NCI-H2107 treated with DMSO at 0.1 percent for 48 hours (cell line): ENCODE measurements at regions not wholly inside any gene's neighbourhood (a gene's known extent, or its start where the extent isn't known, plus 50 kb on each side); places are given as distances from the start of the nearest gene placed in this dataset.
"Not testable (repeated sequence)": the region's sequence is repeated elsewhere in the genome, so short reads cannot be mapped to it uniquely, and the experiment has no call there.

Experiments
- DNase-seq: peaks from one replicate; lab custom pipeline; 2025; ENCODE audit not compliant: unreplicated experiment; lab: John Stamatoyannopoulos, UW

DNA sequence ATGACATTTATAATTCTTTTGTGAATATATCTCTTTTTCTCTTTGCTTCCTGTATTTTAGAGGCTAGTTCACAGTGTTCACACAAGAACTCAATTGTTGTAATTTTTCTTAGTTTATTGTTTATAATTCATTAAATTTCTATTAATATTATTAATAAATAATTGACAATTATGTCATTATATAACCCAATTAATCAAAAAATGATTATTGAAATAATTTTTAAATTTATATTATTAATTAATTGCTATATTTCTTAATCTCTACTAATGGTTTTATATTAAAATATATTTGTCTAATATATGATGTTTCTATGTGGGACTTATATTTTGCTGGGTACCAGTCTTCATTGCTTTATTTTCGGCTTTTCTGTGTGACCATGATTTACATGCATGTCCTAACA, 618.4 kb downstream of the CDH9 start:
- no peak for DNase-seq

GRCh38 chr5:26416911-26417310, 621.5 kb downstream of the CDH9 start:
- no peak for DNase-seq

GRCh38 chr5:26415987-26416779, 622.2 kb downstream of the CDH9 start:
- no peak for DNase-seq

- no peak for DNase-seq
These were observed 647.8 kb downstream of the CDH9 start for GRCh38 chr5:26390608-26391007.

GRCh38 chr5:26388976-26389375, 649.4 kb downstream of the CDH9 start:
- no peak for DNase-seq

GRCh38 chr5:26386532-26386931, 651.9 kb downstream of the CDH9 start:
- DNase-seq = no peak

DNA sequence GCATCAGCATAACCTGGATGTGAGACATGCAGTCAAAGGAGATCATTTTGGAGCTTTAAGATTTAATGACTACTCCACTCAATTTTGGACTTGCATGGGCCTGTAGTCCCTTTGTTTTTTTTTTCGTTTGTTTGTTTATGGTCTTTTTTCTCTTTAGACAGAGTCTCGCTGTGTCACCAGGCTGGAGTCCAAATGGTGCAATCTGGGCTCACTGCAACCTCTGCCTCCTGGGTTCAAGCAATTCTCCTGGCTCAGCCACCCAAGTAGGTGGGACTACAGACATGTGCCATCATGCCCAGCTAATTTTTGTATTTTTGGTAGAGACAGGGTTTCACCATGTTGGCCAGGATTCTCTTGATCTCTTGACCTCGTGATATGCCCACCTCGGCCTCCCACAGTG, 673.8 kb downstream of the CDH9 start:
- DNase-seq = not testable (repeated sequence)

GRCh38 chr5:26343801-26344325, 694.5 kb downstream of the CDH9 start:
- no peak for DNase-seq

DNA sequence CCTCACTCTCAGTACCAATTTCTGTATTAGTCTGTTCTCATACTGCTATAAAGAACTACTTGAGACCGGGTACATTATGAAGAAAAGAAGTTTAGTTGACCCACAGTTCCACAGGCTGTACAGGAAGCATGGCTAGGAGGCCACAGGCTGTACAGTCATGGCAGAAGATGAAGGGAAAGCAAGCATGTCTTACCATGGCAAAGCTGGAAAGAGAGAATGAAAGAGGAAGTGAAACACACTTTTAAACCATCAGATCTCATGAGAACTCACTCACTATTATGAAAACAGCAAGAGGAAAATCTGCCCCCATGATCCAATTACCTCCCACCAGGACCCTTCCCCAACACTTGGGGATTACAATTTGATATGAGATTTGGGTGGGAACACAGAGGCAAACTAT, 698.8 kb downstream of the CDH9 start:
- no peak for DNase-seq

- DNase-seq = peak; percentile 24
These were observed 708.7 kb downstream of the CDH9 start for GRCh38 chr5:26329562-26330189.

GRCh38 chr5:26326153-26326759, 712.1 kb downstream of the CDH9 start:
- no peak for DNase-seq

DNA sequence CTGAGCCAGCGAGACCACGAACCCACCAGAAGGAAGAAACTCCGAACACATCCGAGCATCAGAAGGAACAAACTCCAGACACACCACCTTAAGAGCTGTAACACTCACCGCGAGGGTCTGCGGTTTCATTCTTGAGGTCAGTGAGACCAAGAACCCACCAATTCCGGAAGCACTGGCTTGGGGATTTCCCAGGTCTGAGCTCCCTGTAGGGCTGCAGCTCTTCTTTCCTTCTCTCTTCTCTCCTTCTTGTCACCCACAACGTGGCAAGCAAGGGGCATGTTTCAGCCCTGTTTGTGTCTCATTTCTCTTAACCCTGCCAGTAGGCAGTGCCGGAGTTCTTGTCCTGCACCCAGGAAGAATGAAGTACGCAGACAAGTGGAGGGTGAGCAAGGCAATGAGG, 713.0 kb downstream of the CDH9 start:
- DNase-seq = not testable (repeated sequence)

DNA sequence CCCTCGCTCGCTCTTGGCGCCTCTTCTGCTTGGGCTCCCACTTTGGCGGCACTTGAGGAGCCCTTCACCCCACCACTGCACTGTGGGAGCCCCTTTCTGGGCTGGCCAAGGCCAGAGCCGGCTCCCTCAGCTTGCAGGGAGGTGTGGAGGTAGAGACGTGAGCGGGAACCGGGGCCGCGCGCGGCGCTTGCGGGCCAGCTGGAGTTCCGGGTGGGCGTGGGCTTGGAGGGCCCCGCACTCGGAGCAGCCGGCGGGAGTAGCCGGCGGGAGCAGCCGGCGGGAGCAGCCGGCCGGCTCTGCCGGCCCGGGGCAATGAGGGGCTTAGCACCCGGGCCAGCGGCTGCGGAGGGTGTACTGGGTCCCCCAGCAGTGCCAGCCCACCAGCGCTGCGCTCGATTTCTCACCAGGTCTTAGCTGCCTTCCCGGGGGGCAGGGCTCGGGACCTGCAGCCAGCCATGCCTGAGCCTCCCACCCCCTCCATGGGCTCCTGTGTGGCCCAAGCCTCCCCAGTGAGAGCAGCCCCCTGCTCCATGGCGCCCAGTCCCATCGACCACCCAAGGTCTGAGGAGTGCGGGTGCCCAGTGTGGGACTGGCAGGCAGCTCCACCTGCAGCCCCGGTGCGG, 714.0 kb downstream of the CDH9 start:
- not testable (repeated sequence) for DNase-seq

DNA sequence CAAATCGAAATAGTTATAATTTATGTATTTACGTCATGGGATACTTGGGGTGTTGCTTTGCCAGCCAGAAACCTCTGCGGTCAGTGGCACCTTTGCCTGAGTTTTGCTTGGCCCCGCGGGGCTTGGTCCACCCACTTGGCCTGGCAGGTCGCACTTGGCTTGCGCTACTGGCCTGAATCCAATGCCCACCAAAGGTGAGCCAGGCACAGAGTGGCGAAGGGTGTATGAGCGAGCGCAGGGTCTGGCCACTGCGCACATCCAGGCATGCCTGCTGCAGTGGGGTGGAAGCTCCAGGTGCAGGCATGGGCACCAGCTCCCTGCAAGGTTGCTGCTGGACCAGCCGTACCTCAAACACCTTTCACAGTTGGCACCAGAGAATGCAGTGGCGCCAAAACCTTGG, 714.6 kb downstream of the CDH9 start:
- no peak for DNase-seq

GRCh38 chr5:26321278-26321677, 717.1 kb downstream of the CDH9 start:
- DNase-seq = no peak

DNA sequence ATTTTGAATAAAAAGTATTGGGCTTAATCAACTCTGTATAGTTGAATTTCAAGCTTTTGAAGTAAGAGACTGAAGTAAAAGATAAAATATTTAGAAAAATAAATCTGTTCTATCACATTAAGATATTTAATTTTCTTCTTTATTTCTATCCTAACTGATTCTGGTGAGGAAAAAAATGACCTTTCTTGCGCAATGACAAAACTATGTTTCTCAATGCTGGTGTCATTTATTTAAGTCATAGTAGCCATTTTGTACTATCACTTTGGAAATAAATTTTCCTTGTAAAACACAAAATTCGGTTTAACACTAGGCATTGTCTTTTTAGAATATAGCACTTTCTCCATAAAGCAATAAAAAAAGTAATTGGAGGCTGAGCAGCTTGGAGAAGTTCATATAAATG, 728.0 kb downstream of the CDH9 start:
- no peak for DNase-seq

- no peak for DNase-seq
These were observed 742.8 kb downstream of the CDH9 start for GRCh38 chr5:26295541-26295940.

DNA sequence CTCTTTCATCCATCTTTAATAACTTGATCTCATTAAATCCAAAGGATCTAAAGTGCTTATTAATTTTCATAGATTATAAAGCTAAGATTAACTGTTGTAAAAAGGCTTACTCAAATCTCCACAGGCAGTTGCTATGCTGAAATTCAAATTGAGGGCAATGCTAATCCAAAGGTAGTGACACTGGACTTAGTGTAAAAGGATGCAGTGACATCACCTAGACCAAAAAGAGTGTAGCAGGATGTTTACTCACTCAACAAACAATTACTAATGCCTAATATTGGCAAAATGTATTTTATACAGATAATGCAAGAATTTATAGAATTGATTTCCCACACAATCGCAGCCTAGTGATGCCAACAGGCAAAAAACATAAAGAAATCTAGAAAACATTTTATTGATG, 756.2 kb downstream of the CDH9 start:
- DNase-seq = no peak

- no peak for DNase-seq
These were observed 760.3 kb downstream of the CDH9 start for GRCh38 chr5:26278078-26278477.

DNA sequence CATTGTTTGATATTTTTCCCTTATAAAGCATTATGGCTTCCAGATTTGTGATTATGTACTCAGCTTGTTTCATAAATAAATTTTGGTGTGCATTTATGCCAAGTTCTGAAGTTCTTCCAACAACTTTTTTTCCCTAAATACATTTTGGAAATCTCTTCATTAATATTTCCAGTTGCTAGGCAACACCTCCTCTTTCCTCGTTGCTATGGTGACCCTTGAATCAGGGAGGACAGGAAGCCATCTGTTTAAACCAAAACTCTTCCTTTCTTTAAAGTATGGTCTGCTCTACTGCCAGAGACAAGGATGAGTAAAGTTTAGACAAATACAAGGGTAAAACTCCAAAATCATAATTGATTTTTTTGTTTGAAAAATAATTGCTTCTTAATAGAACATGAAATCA, 779.3 kb downstream of the CDH9 start:
- no peak for DNase-seq

DNA sequence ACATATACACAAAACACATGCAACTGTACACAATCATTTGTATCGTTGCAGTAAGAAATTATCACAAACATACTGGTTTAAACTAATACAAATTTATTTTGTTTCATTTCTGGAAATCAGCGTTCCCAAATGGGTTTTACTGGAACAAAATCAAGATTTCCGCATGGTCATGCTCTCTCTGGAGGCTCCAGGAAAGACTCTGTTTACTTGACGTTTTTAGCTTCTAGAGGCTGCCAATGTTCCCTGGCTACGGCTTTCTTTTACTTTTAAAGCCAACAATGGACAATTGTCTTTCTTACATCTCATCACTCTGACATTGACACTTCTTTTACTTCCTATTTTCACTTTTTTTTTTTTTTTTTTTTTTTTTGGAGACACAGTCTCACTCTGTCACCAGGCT, 793.1 kb downstream of the CDH9 start:
- no peak for DNase-seq

DNA sequence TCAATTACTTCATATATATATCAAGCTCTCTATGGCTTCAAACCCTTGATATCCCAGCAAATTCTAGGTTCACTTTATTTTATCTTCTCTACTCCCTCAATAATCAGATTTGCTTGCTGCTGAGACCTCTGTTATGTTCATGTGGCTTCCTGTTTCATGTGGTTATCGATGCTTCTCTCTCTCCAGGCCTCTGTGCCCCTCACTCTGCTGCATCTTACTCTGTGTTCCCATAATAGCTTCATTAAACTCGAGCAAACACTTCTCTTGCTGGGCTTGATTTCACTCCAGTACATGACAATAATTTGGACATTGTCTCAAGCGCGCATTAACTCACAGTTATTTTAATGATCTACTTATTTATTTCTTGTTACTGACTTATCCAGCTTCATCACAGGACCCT, 798.8 kb downstream of the CDH9 start:
- no peak for DNase-seq
